ENCODE measurements at regions not wholly inside any gene's neighbourhood (a gene's known extent, or its start where the extent isn't known, plus 50 kb on each side); places are given as distances from the start of the nearest gene placed in this dataset.

DNA sequence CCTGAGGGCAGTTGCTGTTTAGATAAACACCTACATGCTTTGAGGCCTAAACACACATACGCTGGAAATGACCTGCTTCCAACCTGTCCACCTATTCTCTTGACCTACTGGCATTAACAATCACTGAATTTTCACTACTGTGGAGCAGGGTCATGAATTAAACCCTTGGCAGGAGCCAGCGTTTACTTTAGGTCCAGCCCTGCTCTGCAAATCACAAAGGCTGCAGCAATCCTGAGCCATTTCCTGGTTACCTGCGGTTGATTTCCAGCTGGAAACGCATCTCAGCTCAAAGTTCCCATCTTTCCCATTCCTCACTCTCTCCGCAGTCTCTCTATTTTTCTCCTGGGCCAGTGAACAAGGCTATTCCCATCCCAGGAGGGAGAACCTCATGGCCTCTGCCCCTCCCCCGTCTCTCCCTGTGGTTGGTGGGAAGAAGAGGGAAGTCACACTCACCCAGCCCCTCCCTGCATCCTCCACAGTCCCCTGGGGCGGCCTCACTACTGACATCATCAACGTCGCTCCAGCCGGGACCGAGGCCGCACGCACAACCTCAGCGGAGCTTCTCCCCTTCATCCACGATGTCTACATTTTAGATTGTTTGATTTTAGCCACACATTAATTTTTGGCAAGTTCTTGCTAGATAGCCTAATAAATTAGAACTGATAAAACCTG, 84.5 kb upstream of the SNTG2 start (continued):
- TF ChIP-seq KIAA2018 (CRISPR knock-in tag; IDR thresholded peaks at IDR 0.05; ENCODE audit: borderline replicate concordance) (no peak), RCOR2 (CRISPR knock-in tag; IDR thresholded peaks at IDR 0.05) (no peak), CHD4 (IDR thresholded peaks at IDR 0.05; ENCODE audit: borderline replicate concordance, low read length) (no peak), NFE2L2 (IDR thresholded peaks at IDR 0.05; ENCODE audit: low read length) (no peak), TIGD3 (CRISPR knock-in tag; IDR thresholded peaks at IDR 0.05; ENCODE audit: borderline replicate concordance) (no peak), ERF (CRISPR knock-in tag; IDR thresholded peaks at IDR 0.05) (no peak), RFXAP (CRISPR knock-in tag; IDR thresholded peaks at IDR 0.05; ENCODE audit: borderline replicate concordance) (no peak), FOXC1 (CRISPR knock-in tag; IDR thresholded peaks at IDR 0.05; ENCODE audit: borderline replicate concordance) (no peak), NFATC3 (CRISPR knock-in tag; IDR thresholded peaks at IDR 0.05) (no peak)
- TF ChIP-seq, protein P1, sequence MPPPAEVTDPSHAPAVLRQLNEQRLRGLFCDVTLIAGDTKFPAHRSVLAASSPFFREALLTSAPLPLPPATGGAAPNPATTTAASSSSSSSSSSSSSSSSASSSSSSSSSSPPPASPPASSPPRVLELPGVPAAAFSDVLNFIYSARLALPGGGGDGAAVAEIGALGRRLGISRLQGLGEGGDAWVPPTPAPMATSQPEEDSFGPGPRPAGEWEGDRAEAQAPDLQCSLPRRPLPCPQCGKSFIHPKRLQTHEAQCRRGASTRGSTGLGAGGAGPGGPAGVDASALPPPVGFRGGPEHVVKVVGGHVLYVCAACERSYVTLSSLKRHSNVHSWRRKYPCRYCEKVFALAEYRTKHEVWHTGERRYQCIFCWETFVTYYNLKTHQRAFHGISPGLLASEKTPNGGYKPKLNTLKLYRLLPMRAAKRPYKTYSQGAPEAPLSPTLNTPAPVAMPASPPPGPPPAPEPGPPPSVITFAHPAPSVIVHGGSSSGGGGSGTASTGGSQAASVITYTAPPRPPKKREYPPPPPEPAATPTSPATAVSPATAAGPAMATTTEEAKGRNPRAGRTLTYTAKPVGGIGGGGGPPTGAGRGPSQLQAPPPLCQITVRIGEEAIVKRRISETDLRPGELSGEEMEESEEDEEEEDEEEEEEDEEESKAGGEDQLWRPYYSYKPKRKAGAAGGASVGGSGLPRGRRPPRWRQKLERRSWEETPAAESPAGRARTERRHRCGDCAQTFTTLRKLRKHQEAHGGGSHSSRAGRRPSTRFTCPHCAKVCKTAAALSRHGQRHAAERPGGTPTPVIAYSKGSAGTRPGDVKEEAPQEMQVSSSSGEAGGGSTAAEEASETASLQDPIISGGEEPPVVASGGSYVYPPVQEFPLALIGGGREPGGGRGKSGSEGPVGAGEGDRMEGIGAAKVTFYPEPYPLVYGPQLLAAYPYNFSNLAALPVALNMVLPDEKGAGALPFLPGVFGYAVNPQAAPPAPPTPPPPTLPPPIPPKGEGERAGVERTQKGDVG (CRISPR knock-in tag; IDR thresholded peaks at IDR 0.05; ENCODE audit: borderline replicate concordance), result no peak
- TF ChIP-seq, protein P2, sequence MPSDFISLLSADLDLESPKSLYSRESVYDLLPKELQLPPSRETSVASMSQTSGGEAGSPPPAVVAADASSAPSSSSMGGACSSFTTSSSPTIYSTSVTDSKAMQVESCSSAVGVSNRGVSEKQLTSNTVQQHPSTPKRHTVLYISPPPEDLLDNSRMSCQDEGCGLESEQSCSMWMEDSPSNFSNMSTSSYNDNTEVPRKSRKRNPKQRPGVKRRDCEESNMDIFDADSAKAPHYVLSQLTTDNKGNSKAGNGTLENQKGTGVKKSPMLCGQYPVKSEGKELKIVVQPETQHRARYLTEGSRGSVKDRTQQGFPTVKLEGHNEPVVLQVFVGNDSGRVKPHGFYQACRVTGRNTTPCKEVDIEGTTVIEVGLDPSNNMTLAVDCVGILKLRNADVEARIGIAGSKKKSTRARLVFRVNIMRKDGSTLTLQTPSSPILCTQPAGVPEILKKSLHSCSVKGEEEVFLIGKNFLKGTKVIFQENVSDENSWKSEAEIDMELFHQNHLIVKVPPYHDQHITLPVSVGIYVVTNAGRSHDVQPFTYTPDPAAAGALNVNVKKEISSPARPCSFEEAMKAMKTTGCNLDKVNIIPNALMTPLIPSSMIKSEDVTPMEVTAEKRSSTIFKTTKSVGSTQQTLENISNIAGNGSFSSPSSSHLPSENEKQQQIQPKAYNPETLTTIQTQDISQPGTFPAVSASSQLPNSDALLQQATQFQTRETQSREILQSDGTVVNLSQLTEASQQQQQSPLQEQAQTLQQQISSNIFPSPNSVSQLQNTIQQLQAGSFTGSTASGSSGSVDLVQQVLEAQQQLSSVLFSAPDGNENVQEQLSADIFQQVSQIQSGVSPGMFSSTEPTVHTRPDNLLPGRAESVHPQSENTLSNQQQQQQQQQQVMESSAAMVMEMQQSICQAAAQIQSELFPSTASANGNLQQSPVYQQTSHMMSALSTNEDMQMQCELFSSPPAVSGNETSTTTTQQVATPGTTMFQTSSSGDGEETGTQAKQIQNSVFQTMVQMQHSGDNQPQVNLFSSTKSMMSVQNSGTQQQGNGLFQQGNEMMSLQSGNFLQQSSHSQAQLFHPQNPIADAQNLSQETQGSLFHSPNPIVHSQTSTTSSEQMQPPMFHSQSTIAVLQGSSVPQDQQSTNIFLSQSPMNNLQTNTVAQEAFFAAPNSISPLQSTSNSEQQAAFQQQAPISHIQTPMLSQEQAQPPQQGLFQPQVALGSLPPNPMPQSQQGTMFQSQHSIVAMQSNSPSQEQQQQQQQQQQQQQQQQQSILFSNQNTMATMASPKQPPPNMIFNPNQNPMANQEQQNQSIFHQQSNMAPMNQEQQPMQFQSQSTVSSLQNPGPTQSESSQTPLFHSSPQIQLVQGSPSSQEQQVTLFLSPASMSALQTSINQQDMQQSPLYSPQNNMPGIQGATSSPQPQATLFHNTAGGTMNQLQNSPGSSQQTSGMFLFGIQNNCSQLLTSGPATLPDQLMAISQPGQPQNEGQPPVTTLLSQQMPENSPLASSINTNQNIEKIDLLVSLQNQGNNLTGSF (CRISPR knock-in tag; IDR thresholded peaks at IDR 0.05), result no peak
